ENCODE measurements at regions not wholly inside any gene's neighbourhood (a gene's known extent, or its start where the extent isn't known, plus 50 kb on each side); places are given as distances from the start of the nearest gene placed in this dataset.

DNA sequence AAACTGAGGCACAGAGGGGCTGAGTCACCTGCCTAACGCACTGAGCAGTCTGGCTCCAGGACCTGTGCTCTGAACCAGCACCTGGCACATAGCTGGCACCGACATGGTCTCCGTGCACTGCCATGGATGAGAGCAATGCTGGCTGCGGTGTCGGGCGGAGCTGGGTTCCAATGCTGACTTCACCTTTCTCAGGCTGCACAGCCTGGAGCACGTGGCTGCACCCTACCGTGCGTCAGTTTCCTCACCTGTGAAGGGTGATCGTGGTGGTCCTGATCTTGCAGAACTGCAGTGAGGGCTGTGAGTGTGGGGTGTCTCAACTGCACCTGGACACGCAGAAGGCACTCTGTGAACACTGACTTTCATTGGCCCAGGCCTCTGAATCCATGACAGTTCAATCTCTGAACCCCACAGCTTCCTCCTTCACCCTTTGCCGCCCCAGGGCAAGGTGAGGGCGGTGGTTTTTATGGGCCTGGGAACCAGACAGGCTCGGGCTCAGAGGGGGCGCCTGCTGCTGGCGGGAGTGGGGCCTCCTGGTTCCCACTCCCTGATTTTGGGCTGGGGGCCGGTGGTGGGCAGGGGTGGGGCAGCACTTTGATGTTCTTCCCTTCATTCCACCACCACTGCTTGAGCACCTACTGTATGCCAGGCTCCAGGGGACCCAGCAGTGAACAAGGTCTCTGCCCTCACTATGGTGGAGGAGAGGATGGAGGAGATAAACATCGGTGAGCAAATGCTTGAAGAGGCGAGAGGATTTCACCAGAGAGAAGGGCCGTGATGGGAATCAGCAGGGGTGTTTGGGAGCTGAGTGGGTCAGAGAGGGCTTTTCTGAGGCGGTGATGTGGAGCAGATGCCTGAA lies 102.9 kb downstream of the CEBPB start:
- Mint-ChIP-seq H3K36me3 (ENCODE audit: low read depth) (no peaks in the 10 kb centered on the region), H3K4me1 (ENCODE audit: low read depth) (peaks cover 19% of the 10 kb centered on the region), H3K27ac (no peak overlapping the region), H3K4me3 (no peak overlapping the region), H3K27me3 (ENCODE audit: low read depth) (no peaks in the 10 kb centered on the region), H3K9me3 (no peaks in the 10 kb centered on the region)
- no peak for DNase-seq (ENCODE audit: low spot score)

DNA sequence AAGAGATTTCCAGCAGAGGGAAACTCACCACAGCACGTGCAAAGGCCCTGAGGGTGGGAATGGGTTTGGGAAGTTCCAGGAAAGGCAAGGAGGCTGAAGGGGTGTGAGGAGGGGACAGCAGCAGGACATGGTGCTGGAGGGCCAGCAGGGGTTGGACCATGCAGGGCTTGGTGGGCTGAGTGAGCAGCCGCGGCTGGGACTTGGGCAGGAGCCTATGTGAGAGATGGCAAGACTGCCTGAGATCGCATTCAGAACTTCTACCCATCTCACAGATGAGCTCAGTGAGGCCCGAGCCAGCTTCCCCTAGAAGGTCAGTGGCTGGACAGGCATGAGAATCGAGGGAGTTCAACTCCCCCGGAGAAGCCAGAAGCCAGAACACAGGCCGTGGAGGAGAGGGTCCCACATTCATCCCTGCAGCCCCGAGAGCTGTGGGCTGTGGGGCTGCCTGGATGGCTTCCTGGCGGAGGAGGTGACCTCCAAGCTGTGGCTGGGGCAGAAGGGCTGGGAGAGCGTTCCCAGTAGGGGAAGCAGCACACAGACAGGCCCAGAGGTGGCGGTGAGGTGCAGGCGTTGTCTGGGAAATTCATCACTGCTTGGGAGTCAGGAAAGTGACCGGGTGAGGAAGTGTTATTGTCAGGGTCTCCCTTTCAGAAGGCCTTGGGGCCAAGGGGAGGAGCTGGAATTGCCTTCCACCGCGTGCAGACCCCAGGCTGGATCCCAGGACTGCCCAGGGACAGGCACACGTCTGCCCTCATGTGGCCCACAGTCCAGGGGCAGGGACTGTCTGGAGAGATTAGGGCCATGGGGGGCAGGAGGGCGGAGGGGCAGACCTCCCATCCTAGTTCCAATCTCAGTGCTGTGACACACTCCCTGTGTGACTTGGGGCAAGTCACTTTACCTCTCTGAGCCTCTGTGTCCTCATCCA lies 103.8 kb downstream of the CEBPB start:
- DNase-seq (ENCODE audit: low spot score), result no peak
- Mint-ChIP-seq H3K4me1 (ENCODE audit: low read depth) (peaks cover 19% of the 10 kb centered on the region), H3K36me3 (ENCODE audit: low read depth) (no peaks in the 10 kb centered on the region), H3K27ac (no peak overlapping the region), H3K27me3 (ENCODE audit: low read depth) (no peaks in the 10 kb centered on the region), H3K9me3 (no peaks in the 10 kb centered on the region), H3K4me3 (no peak overlapping the region)

DNA sequence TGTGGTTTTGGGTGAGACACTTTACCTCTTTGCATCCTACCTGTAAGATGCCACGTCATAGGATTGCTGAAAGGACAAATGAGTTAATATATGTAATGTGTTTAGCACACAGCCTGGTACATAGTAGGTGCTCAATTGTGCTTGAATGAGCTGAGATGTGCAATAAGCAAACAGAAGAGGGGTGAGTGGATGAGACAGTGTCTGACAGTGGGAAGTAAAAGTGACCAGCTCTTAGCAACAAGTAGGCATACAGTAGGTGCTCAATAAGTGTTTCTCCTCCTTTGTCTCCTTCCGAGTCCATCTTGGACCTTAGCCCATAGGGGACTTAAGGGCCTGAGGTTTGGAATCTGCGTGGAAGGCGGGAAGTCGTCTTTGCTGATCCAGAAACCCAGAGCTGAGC lies 104.7 kb downstream of the CEBPB start:
- Mint-ChIP-seq H3K4me1 (ENCODE audit: low read depth) (peaks cover 19% of the 10 kb centered on the region), H3K9me3 (no peaks in the 10 kb centered on the region), H3K27ac (peak overlapping the region; percentile 8)

DNA sequence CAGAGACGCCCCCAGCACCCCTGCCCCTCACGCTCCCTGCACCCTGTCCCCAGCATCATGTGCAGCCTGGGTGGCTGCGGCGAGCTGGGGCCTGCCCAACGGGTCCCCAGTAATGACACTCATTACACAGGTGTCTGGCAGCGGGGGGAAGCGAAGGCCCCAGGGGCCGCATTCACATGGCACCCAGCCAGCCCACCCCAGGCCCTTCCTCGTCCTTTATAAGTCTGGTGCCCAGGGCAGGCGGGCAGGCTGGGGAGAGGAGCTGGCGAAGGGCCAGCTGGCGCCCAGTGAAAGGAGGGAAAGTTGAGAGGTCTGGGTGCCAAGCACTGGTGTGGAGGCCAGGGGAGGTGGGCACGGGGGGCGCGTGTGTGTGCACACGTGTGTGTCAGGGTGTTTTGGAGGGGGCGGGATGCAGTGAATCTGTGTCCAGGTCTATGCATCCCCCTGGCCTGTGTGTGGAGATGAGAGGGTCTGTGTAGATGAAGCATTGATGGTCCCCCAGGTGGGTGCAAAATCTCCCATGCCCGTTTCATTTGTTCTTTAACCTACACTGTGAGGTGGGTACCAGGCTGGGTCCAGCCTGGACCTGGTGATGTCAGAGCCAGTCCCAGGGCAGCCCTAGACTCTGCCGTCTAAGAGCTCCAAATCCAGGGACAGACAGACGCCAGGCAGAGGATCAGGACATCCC lies 105.3 kb downstream of the CEBPB start:
- peaks cover 8% of the 10 kb centered on the region for H3K27me3 Mint-ChIP-seq (ENCODE audit: low read depth)
- H3K27ac Mint-ChIP-seq, result no peak overlapping the region
- DNase-seq (ENCODE audit: low spot score), result no peak
- no peak overlapping the region for H3K4me3 Mint-ChIP-seq
- no peaks in the 10 kb centered on the region for H3K9me3 Mint-ChIP-seq
- H3K4me1 Mint-ChIP-seq (ENCODE audit: low read depth), result peaks cover 19% of the 10 kb centered on the region
- H3K36me3 Mint-ChIP-seq (ENCODE audit: low read depth), result no peaks in the 10 kb centered on the region

More for the DNA sequence above, 104.7 kb downstream of the CEBPB start:
- H3K36me3 Mint-ChIP-seq (ENCODE audit: low read depth), result no peaks in the 10 kb centered on the region
- H3K27me3 Mint-ChIP-seq (ENCODE audit: low read depth), result peaks cover 5% of the 10 kb centered on the region
- DNase-seq (ENCODE audit: low spot score), result no peak
- H3K4me3 Mint-ChIP-seq, result no peak overlapping the region

DNA sequence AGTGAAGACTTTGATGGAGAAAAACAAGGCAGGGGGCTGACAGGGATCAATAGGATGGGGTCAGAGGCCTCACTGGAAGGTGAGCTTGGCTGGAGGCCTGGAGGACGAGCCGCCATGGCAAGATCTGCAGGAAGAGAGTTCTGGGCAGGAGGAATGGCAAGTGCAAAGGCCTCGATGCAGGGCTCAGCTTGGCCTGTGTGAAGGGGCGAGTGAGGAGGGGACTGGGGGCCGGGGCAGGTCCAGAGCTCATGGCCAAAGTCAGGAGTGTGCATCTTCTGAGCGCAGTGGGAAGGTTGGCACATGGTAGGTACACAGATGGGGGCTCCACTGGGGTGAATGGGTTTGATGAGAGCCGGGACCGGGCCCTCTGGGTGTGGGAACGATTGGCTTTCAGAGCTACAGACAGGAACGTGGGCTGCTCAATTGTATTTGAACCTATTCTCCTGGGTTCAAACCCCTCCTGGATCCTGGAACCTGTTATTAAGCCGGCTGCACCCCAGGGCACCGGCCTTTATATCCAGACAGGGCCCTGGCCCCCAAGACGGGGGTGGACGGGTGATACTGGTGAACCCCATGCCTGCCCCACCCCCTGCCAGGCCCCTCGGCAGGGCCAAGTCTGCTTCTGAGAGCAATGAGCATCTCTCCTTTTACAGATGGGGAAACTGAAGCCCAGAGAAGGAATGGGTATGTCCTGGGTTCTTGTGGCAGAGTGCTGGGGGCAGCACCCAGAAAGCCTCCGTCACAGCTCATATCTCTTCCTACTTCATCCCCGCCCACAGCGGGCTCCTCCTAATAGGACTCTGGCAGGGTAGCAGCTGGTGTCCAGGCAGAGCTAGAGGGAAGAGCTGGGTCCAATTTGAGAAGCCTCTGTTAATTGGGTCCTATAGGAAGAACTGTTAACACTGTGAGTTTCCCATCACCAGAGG lies 106.1 kb downstream of the CEBPB start:
- Mint-ChIP-seq H3K4me3 (no peak overlapping the region), H3K27me3 (ENCODE audit: low read depth) (peaks cover 8% of the 10 kb centered on the region), H3K9me3 (no peaks in the 10 kb centered on the region), H3K27ac (no peak overlapping the region), H3K4me1 (ENCODE audit: low read depth) (peaks cover 19% of the 10 kb centered on the region), H3K36me3 (ENCODE audit: low read depth) (no peaks in the 10 kb centered on the region)
- no peak for DNase-seq (ENCODE audit: low spot score)

DNA sequence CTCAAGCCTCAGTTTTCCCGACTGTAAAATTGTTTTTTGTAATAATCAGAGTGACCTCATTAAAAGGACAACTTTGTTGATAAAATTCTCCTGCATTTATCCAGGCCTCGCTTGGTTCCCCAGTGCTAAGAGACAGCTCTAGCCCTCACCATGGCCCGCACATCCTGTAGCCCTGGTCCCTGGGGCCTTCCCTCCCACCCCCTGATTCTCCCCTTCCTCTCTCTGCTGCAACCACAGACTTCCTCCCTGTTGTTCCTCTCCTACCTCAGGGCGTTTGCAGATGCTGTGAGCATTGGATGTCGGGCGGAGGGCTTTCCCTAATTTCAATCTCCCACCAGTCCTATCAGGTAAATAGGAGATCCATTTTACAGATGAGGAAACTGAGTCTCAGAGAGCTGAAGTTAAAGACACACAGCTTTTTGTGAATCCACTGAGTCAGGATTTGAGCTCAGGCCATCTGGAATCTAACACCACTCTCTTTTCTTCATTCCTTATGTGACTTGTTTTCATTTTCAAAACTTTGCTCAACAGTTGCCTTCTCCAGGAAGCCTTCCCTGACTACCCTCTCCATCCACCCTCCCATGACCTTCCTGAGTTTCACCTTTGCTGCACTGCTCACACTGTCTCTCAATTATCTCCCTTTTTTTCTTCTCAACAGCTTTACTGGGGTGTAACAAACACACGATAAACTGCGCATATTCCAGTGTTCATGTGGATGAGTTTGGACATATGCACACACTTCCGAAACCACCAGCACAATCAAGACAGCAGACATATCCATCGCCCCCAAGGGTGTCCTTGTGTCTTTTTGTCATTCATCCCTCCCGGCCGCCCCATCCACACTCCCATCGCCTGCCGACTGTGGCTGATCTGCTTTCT lies 107.1 kb downstream of the CEBPB start:
- Mint-ChIP-seq H3K4me1 (ENCODE audit: low read depth) (peaks cover 21% of the 10 kb centered on the region), H3K27ac (peak overlapping the region; percentile 33), H3K36me3 (ENCODE audit: low read depth) (no peaks in the 10 kb centered on the region), H3K27me3 (ENCODE audit: low read depth) (peaks cover 8% of the 10 kb centered on the region), H3K9me3 (no peaks in the 10 kb centered on the region), H3K4me3 (peak overlapping the region; percentile 4)
- no peak for DNase-seq (ENCODE audit: low spot score)

DNA sequence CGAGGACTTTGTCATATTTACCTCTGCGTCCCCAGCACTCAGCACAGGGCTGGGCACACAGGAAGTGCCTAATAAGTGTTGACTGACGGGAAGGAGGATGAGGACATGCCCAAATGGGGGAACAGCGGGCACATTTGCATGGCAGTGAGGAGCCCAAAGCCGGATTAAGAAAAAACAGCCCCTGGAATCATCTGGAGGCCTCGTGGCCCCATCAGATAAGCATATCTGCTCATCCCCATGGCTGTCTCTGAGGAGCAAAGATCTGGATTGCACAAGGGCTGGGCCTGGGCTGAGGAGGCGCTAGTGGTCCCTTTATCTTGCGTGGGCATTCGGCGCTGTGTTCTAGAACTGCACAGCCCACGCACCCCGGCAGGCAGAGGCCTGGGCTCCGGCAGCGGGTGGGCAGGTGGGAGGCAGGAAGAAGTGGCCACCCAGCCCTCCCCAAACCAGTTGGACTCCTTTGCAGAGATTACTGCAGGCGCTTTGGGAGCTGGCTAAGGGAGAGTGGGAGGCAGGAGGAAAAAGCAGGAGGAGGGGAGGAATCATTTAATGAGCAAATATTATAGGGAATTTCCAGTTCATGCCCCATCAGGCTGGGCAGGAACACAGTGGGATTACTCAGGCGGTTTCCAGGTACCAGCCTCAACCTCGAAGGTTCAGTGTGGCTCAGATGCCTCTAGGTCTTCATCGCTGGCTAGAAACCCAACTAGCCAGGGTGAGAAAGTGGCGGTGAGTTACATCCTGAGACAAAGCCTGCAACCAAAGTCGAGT lies 108.1 kb downstream of the CEBPB start:
- H3K4me3 Mint-ChIP-seq, result no peak overlapping the region
- no peaks in the 10 kb centered on the region for H3K36me3 Mint-ChIP-seq (ENCODE audit: low read depth)
- H3K4me1 Mint-ChIP-seq (ENCODE audit: low read depth), result peaks cover 21% of the 10 kb centered on the region
- no peak overlapping the region for H3K27ac Mint-ChIP-seq
- peaks cover 8% of the 10 kb centered on the region for H3K27me3 Mint-ChIP-seq (ENCODE audit: low read depth)
- H3K9me3 Mint-ChIP-seq, result no peaks in the 10 kb centered on the region
- DNase-seq (ENCODE audit: low spot score), result no peak

DNA sequence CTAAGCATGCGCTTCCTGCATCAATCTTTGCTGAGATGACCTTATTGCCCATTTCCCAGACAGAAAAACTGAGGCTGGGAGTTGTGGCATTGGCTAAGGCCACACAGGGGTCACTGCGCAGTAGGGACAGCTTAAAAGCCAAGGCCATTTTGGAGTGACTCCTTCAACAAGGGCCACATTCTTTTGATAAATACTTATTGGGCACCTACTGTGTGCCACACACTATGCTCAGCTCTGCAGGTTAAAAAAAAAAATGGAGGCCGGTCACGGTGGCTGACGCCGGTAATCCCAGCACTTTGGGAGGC lies 108.6 kb downstream of the CEBPB start:
- Mint-ChIP-seq H3K36me3 (ENCODE audit: low read depth) (no peaks in the 10 kb centered on the region), H3K4me1 (ENCODE audit: low read depth) (peaks cover 21% of the 10 kb centered on the region), H3K27ac (no peak overlapping the region), H3K4me3 (no peak overlapping the region), H3K9me3 (no peaks in the 10 kb centered on the region), H3K27me3 (ENCODE audit: low read depth) (peaks cover 8% of the 10 kb centered on the region)
- DNase-seq (ENCODE audit: low spot score), result no peak

DNA sequence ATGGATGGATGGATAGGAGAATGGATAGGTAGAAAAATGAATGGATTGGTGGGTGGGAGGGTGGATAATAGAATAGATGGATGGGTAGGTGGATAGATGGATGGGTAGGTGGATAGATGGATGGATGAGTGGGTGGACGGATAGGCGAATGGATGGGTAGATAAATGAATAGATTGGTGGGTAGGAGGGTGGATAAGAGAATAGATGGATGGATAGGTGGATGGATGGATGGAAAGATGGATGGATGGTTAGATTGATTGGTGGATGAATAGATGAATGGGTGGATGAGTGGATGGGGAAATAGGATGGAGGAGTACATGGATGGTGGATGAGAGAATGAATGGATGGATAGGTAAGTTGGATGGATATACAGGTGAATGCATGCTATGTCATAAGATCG lies 110.5 kb downstream of the CEBPB start:
- Mint-ChIP-seq H3K4me1 (ENCODE audit: low read depth) (peaks cover 21% of the 10 kb centered on the region), H3K9me3 (no peaks in the 10 kb centered on the region), H3K36me3 (ENCODE audit: low read depth) (no peaks in the 10 kb centered on the region), H3K4me3 (no peak overlapping the region), H3K27ac (no peak overlapping the region), H3K27me3 (ENCODE audit: low read depth) (peaks cover 8% of the 10 kb centered on the region)
- DNase-seq (ENCODE audit: low spot score), result no peak

DNA sequence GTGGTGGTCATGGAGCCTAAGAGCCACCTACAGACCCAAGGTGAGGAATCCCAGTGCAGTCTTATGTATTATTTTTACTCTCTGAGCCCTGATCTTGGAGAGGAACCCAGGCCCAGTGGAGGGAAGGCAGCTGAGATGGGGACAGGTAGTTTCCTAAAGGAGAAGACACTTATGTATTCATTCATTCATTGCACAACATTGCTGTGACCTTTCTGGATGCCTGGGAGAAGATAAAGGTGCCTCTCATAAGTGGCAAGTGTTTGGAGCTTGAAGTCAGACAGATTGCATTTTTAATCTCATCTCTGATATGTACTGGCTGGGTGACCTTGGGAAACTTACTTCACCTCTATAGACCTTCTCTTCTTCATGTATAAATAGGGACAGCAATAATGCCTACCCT lies 111.1 kb downstream of the CEBPB start:
- Mint-ChIP-seq H3K4me3 (no peak overlapping the region), H3K27ac (no peak overlapping the region), H3K36me3 (ENCODE audit: low read depth) (no peaks in the 10 kb centered on the region), H3K9me3 (no peaks in the 10 kb centered on the region), H3K4me1 (ENCODE audit: low read depth) (peaks cover 18% of the 10 kb centered on the region), H3K27me3 (ENCODE audit: low read depth) (peaks cover 8% of the 10 kb centered on the region)
- no peak for DNase-seq (ENCODE audit: low spot score)

DNA sequence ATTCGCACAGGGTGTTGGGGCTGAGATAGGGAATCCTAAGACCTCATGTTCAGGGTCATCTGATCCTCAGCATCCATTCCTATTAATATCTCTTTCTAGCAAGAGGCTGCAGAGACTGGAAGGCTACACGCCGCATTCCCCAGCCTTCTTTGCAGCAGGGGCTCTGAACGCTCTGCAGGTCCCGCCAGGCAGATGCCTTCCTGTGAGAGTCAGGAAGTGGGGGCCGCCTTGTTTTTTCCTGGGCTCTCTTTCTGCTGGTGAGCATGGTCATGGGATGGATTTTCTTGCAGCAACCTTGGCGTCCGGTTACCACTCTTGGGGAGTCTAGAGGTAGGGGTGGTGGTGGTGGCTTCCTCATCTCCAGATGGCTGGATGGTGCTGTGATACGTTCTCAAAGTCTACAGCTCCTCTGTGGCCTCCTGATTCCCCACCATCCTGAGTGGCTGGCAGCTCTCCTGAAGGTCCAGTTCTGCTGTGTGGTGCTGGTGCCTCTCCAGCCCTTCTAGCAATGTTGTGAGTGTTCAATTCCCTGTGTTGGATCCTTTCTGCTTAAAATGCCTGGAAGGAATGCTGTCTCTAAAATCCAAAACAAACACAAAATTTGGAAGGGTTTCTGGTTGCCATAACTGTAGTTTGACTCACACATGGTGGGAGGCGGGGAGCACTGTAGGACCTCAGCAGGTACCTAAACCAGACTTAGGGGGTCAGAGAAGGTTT lies 111.9 kb downstream of the CEBPB start:
- Mint-ChIP-seq H3K4me3 (no peak overlapping the region), H3K27me3 (ENCODE audit: low read depth) (peaks cover 8% of the 10 kb centered on the region), H3K9me3 (no peaks in the 10 kb centered on the region), H3K4me1 (ENCODE audit: low read depth) (peaks cover 12% of the 10 kb centered on the region), H3K27ac (no peak overlapping the region), H3K36me3 (ENCODE audit: low read depth) (no peaks in the 10 kb centered on the region)
- no peak for DNase-seq (ENCODE audit: low spot score)
